ENCODE measurements at regions not wholly inside any gene's neighbourhood (a gene's known extent, or its start where the extent isn't known, plus 50 kb on each side); places are given as distances from the start of the nearest gene placed in this dataset.

- no peak for DNase-seq (ENCODE audit: low read depth)
- H3K4me3 ChIP-seq (replicated peaks; ENCODE audit: low read depth, low read length): no peak overlapping the region
- no peak for TF ChIP-seq CTCF (IDR thresholded peaks at IDR 0.05; ENCODE audit: low read length, missing control alignments)
These were observed 622.0 kb upstream of the KCNMB2 start for GRCh38 chr3:177914224-177914623.

GRCh38 chr3:177916461-177916860, 619.8 kb upstream of the KCNMB2 start:
- H3K4me3 ChIP-seq (replicated peaks; ENCODE audit: low read depth, low read length): no peak overlapping the region
- no peak for TF ChIP-seq CTCF (IDR thresholded peaks at IDR 0.05; ENCODE audit: low read length, missing control alignments)
- no peak for DNase-seq (ENCODE audit: low read depth)

- DNase-seq (ENCODE audit: low read depth): no peak
- TF ChIP-seq CTCF (IDR thresholded peaks at IDR 0.05; ENCODE audit: low read length, missing control alignments): no peak
- no peak overlapping the region for H3K4me3 ChIP-seq (replicated peaks; ENCODE audit: low read depth, low read length)
These were observed 618.9 kb upstream of the KCNMB2 start for GRCh38 chr3:177917234-177917861.

GRCh38 chr3:177921153-177921552, 615.1 kb upstream of the KCNMB2 start:
- H3K4me3 ChIP-seq (replicated peaks; ENCODE audit: low read depth, low read length): no peak overlapping the region
- no peak for TF ChIP-seq CTCF (IDR thresholded peaks at IDR 0.05; ENCODE audit: low read length, missing control alignments)
- DNase-seq (ENCODE audit: low read depth): no peak

GRCh38 chr3:177924261-177924660, 612.0 kb upstream of the KCNMB2 start:
- no peak overlapping the region for H3K4me3 ChIP-seq (replicated peaks; ENCODE audit: low read depth, low read length)
- DNase-seq (ENCODE audit: low read depth): no peak
- TF ChIP-seq CTCF (IDR thresholded peaks at IDR 0.05; ENCODE audit: low read length, missing control alignments): no peak

GRCh38 chr3:177928172-177928873, 607.9 kb upstream of the KCNMB2 start:
- peak; percentile 48 for DNase-seq (ENCODE audit: low read depth)
- H3K4me3 ChIP-seq (replicated peaks; ENCODE audit: low read depth, low read length): no peak overlapping the region
- no peak for TF ChIP-seq CTCF (IDR thresholded peaks at IDR 0.05; ENCODE audit: low read length, missing control alignments)

GRCh38 chr3:177929310-177929709, 606.9 kb upstream of the KCNMB2 start:
- DNase-seq (ENCODE audit: low read depth): no peak
- TF ChIP-seq CTCF (IDR thresholded peaks at IDR 0.05; ENCODE audit: low read length, missing control alignments): no peak
- no peak overlapping the region for H3K4me3 ChIP-seq (replicated peaks; ENCODE audit: low read depth, low read length)

All from fibroblast of pulmonary artery (primary cell).